Activated CD4-positive, alpha-beta T cell treated with anti-CD3 and anti-CD28 coated beads for 48 hours (primary cell): ENCODE measurements at regions not wholly inside any gene's neighbourhood (a gene's known extent, or its start where the extent isn't known, plus 50 kb on each side); places are given as distances from the start of the nearest gene placed in this dataset.

Source experiments
- DNase-seq: peaks from one replicate; pipeline ENCODE4 v3.0.0-alpha.2; 2020

DNA sequence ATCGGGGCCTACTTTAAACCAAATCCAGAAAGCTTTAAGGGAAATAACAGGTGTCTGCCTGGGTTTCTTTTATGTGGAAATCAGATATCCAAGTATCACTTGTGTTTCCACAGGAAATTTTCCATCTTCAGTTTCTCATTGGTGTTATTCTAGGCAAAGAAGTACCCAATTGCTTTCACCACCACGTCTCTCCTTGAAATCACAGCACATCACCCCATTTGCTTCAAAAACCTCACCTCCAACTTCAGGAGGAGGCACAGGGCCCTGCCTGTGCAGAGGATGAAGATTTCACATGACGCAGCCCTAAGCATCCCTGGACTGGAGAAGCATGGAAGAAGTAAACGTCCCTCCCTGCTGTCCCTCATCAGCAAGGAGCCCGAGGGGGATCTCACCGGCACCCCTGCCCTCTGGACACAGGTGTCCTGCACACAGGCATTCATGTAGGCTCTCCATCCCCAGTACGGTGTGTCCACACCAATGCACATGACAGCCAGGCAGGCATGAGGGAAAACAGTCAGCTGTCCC lies 182.3 kb downstream of the TBXT start:
- DNase-seq, result no peak

DNA sequence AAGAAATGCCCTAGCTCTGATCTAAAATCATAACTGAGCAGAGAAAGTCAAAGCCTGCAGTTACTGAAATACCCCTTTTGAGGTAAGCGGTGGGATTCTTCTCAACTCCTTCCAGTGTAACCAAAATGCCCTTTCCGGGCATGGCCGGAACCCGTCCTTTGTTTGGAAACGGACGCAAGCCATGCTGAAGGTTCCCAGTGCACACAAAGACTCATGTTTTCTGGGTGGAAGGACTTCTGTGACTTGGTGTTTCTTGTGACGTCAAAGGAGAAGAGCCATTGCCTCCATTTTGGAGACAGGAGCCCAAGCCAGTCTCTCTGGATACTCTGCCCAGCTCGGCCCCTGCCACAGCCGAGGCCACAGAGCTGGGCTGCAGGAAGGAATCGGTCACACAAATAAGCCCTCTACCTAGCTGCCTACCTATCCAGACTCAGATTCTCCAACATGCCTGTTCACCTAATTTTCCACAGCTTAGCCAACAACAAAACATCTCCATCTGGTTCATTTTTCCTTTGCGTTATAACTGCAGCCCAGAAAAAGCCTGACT lies 182.8 kb downstream of the TBXT start:
- no peak for DNase-seq

DNA sequence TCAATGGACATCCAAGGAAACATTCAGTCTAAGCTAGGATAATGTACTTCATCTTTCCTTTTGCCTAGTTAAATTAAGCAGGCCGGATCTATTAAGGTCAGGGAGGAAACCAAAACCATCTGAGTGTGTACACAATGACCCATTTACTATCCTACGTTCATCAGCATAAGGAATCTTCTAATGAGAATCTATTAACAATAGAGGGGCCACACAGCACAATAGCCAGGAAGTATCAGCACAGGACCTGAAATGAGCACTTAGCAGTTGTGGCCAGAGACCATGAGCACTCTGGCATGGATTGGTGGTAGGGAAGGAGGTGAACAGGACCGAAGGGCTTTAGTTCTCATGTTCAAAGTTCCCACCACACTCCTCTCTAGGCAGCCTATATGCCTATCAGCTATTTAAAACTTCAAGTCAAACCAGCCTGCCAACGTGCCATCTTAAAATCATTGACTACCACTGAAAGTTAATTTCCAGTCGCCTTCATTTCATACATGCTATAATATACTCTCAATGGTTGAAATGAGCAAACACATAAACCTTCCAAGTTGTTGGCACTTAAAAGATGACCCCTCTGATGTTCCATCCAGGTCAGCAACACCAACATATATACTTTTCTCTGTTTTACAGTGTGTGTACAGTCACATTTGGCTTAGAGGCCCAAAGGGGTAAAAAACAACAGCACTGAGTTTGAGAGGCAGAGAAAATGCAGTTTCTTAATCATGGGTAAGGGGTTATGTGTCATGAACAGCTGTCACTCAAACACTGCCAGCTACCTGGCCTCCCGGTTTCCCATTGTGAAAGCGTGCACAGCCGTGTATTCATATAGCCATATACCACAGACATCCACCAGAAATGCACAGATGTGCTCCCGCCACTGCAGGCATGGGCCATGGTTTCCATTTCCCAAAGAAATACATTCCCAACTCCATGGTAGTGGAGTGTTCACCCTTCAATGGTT lies 184.3 kb downstream of the TBXT start:
- DNase-seq, result no peak

- no peak for DNase-seq
Measured at GRCh38 chr6:165978476-165978875, 189.2 kb downstream of the TBXT start.

GRCh38 chr6:165976684-165977083 lies 191.0 kb downstream of the TBXT start:
- DNase-seq, result no peak

GRCh38 chr6:165974817-165975216 lies 192.8 kb downstream of the TBXT start:
- no peak for DNase-seq

- no peak for DNase-seq
Measured at GRCh38 chr6:165973473-165973872, 194.2 kb downstream of the TBXT start.

DNA sequence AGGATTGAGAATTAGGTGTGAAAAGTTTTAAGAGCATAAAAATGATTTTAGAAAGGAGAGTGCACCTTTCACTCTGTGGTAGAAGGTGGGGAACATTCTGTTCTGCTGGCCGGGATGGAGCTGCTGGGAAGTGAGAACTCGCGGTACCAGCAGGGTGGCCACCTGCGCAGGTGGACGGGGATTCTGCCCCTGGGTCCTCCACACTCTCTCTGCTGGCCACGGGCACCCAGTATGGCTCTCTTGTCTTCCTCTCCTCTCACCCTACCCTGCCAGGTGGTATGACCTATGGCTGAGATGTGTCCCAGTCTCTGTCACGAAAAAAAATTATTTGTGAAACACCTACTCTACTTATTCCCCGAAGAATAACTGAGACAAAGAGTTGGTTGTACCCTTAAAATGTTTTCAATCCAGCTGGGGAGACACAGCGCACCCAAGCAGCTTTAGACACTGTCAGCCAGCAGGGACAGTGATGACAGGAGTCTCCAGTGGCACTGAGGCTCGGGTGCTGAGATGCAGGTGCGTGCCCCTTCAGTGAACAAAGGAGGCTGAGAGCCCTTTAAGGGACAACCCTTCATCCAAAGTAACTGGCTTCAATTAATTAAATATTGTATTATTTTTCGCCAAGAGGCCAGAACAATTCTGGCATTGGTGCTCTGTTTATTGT lies 195.4 kb downstream of the TBXT start:
- no peak for DNase-seq

GRCh38 chr6:165971202-165971601 lies 196.4 kb downstream of the TBXT start:
- no peak for DNase-seq

DNA sequence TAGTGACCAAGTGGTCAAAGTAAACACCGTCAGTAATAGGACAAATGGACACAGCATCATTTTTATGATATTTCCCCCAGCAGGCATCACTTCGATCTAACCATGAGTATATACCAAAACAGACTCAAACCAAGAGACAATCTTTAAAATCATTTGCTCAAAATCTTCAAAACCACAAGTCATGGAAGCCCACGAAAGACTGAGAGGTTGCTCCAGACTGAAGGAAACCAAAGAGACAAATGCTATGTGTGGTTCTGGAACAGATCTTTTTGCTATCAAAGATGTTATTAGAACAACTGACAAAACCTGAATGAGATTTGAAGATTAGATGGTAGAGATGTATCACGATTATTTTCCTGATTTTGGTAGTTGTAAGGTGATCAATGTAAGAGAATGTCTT lies 197.7 kb downstream of the TBXT start:
- no peak for DNase-seq

DNA sequence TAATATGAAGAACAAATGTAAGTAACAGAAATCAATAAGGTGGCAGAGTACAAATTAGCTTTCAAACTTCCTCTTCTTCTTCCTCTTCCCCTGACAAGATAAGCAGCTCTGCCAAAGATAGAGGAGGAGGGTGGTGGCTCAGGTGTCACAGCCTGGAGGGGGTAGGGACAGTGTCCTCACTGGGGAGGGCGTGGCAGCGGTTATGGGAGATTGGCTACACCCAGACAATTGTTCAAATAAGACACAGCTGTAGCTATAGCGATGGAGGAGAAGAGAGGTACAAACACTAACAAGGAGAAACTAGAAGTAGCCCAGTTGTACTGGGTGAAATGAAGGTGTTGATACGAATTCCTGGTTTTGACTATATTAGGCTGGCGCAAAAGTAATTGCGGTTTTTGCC lies 198.5 kb downstream of the TBXT start:
- DNase-seq, result no peak

- no peak for DNase-seq
Measured at GRCh38 chr6:165968408-165968807, 199.2 kb downstream of the TBXT start.

- no peak for DNase-seq
Measured at GRCh38 chr6:165967810-165968407, 199.7 kb downstream of the TBXT start.

- no peak for DNase-seq
Measured at GRCh38 chr6:165963750-165964149, 203.9 kb downstream of the TBXT start.

GRCh38 chr6:165962366-165962765 lies 205.3 kb downstream of the TBXT start:
- no peak for DNase-seq

GRCh38 chr6:165961233-165961632 lies 206.4 kb downstream of the TBXT start:
- no peak for DNase-seq

- DNase-seq, result no peak
Measured at GRCh38 chr6:165960695-165961094, 207.0 kb downstream of the TBXT start.

GRCh38 chr6:165959627-165960026 lies 208.0 kb downstream of the TBXT start:
- DNase-seq, result no peak

DNA sequence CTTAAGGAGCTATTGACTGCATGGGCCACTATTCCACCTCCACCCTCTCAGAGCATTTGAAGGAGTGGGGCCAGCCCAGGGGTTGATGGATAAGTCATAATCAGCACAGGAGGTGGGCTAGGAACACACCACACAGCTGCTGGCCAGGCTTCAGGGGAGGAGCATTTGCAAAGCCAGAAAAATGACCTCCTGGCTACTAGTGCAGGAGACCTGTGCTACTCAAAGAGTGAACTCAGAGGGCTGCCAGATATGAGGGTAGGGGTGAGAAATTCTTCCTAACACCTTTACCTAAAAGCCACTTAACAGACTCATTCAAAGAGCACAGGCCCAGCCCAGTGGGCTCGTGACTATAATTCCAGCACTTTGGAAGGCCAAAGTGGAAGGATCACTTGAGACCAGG lies 210.8 kb downstream of the TBXT start:
- no peak for DNase-seq

DNA sequence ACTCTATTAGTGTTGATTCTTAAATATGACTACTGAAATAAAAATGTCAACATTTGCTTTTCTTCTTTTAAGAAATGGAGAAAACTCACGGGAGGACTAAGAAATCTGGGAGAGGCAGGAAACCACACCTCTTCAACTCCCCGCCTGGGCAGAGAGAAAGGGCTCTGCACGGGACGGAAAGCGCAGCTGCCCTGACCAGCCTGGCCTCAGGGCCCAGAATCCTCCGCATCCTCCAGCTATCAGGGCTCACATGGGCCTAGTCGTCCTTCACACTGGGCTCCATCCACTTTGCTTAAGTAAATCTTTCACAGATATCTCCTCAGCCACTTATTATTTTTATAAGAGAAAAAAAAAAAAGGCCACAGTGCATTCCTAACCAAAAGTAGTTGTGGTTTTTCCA lies 215.1 kb downstream of the TBXT start:
- no peak for DNase-seq

DNA sequence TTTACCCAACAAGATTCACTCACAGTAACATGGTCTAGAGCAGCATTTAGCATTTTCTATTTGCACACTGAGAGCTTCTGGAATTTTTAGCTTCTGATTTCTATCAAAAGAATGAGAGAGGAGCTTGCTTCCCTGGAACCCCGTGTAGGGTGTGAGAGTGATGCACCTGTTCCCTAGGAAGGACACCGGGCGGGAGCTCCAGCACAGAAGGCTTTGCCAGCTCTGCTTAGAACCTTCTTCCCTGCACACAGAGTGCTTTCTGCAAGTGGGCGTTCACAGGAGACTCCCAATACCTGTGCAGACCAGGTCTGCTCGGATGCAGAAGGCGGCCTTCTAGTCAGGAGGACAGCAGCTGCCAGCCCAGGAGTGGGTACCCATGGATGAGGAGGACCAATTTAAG lies 217.3 kb downstream of the TBXT start:
- DNase-seq, result no peak

GRCh38 chr6:165949324-165949723 lies 218.3 kb downstream of the TBXT start:
- DNase-seq, result no peak

DNA sequence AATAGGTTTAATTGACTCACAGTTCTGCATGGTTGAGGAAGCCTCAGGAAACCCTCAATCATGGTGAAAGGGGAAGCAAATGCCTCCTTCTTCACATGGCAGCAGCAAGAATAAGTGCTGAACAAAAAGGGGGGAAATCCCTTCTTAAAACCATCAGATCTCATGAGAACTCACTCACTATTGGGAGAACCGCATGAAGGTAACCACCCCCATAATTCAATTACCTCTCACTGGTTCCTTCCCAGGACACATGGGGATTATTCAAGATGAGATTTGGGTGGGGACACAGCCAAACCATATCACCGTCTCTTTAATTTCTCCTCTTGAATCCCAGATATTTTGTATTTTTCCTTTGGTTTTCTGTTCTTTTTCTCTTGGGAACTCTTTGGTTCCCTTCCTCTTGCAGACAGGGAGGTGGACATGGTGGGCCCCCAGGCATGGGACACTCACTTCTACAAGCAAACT lies 223.6 kb downstream of the TBXT start:
- no peak for DNase-seq
